B cell (primary cell): ENCODE measurements at regions not wholly inside any gene's neighbourhood (a gene's known extent, or its start where the extent isn't known, plus 50 kb on each side); places are given as distances from the start of the nearest gene placed in this dataset.

Source experiments
- ATAC-seq: fragments of 200-7000 bp; cut with Tn5 transposase; one replicate; pipeline ENCODE4 v1.10.0; 2021; ENCODE audit warnings: low read depth, mild to moderate bottlenecking, moderate number of reproducible peaks, moderate library complexity
- CTCF ChIA-PET: fragments of 350-600 bp; sonication (Branson Sonifier 250); formaldehyde crosslinking; loops from one replicate; lab custom pipeline; 2021; ENCODE audit warnings: antibody characterized with exemption, inconsistent platforms; lab: Charles Lee
- POLR2A ChIA-PET: fragments of 350-600 bp; sonication (Branson Sonifier 250); formaldehyde crosslinking; loops from one replicate; lab custom pipeline; 2021; ENCODE audit warnings: antibody characterized with exemption; lab: Charles Lee
- DNase-seq: peaks from one replicate; pipeline ENCODE4 v3.0.0; 2013
- H2AFZ ChIP-seq: 2 replicates; pipeline ENCODE4 v1.6.1; 2012; ENCODE audit warnings: mild to moderate bottlenecking, low read depth, low read length; ENCODE audit not compliant: insufficient read depth, poor library complexity, severe bottlenecking
- H3K27ac ChIP-seq, 2 donors: 1 replicate in 1 of 2; 2 replicates in 1 of 2; pipeline ENCODE4 v1.5.1; 2012 to 2013; ENCODE audit warnings: low read length in 2 of 2, mild to moderate bottlenecking in 2 of 2, moderate library complexity in 1 of 2
- H3K27me3 ChIP-seq, 4 experiments: fragments of 200-600 bp in 1 of 4; sonication (generic) in 1 of 4; replicated peaks in 1 of 4; 1 replicate in 2 of 4; 2 replicates in 2 of 4; pipeline versions ENCODE4 v1.6.1 to v1.7.0; 2013 to 2016; ENCODE audit warnings: low read length in 3 of 4, mild to moderate bottlenecking in 2 of 4, mixed read lengths in 1 of 4, moderate library complexity in 1 of 4; ENCODE audit not compliant: insufficient read depth in 4 of 4, control insufficient read depth in 3 of 4; ENCODE audit errors: control extremely low read depth in 1 of 4
- H3K36me3 ChIP-seq, 2 experiments: replicated peaks in 1 of 2; 1 replicate in 1 of 2; 2 replicates in 1 of 2; pipeline versions ENCODE4 v1.6.1 to v1.7.1; 2013; ENCODE audit warnings: low read length in 1 of 2; ENCODE audit not compliant: insufficient read depth in 2 of 2, control insufficient read depth in 1 of 2; ENCODE audit errors: control extremely low read depth in 1 of 2, extremely low read depth in 1 of 2
- H3K4me1 ChIP-seq, 2 donors: fragments of 200-600 bp in 1 of 2; sonication (generic) in 1 of 2; 1 replicate in 1 of 2; 2 replicates in 1 of 2; pipeline versions ENCODE4 v1.5.1 to v1.6.1; 2013 to 2017; ENCODE audit warnings: low read length in 2 of 2; ENCODE audit not compliant: control insufficient read depth in 2 of 2, insufficient read depth in 2 of 2
- H3K4me2 ChIP-seq: replicated peaks from 2 replicates; pipeline ENCODE3; 2012; ENCODE audit warnings: mild to moderate bottlenecking, low read depth, low read length; ENCODE audit not compliant: poor library complexity, severe bottlenecking
- H3K4me3 ChIP-seq, 5 experiments: fragments of 200-600 bp in 1 of 5; sonication (generic) in 1 of 5; 1 replicate in 3 of 5; 2 replicates in 2 of 5; pipeline versions ENCODE4 v1.5.1 to v1.7.0; 2011 to 2016; ENCODE audit warnings: low read length in 4 of 5, mild to moderate bottlenecking in 4 of 5, low read depth in 2 of 5, control low read depth in 1 of 5, moderate library complexity in 1 of 5; ENCODE audit not compliant: insufficient read depth in 1 of 5; ENCODE audit errors: control extremely low read depth in 1 of 5, extremely low read depth in 1 of 5
- H3K79me2 ChIP-seq: fragments of 200-600 bp; sonication (generic); one replicate; pipeline ENCODE4 v1.6.0; 2016; ENCODE audit warnings: low read length; ENCODE audit not compliant: control insufficient read depth, insufficient read depth
- H3K9ac ChIP-seq: fragments of 200-600 bp; sonication (generic); 2 replicates; pipeline ENCODE4 v1.6.1; 2017; ENCODE audit warnings: mild to moderate bottlenecking, low read length, moderate library complexity
- H3K9me3 ChIP-seq, 3 donors: one replicate each; pipeline versions ENCODE4 v1.6.1 to v1.7.1; 2013; ENCODE audit warnings: low read length in 2 of 3; ENCODE audit not compliant: control insufficient read depth in 2 of 3, insufficient read depth in 1 of 3; ENCODE audit errors: control extremely low read depth in 1 of 3
- H4K20me1 ChIP-seq: 2 replicates; pipeline ENCODE4 v1.6.0; 2012; ENCODE audit warnings: mild to moderate bottlenecking, low read length; ENCODE audit not compliant: insufficient read depth, control insufficient read depth, poor library complexity, severe bottlenecking
- H3K27ac Mint-ChIP-seq: one replicate; pipeline ENCODE4 v1.8.0; 2021; ENCODE audit warnings: mixed read lengths
- H3K27me3 Mint-ChIP-seq: one replicate; pipeline ENCODE4 v1.8.0; 2021; ENCODE audit warnings: mixed read lengths
- H3K4me1 Mint-ChIP-seq: one replicate; pipeline ENCODE4 v1.8.0; 2021; ENCODE audit warnings: mixed read lengths
- H3K4me3 Mint-ChIP-seq: one replicate; pipeline ENCODE4 v1.8.0; 2021; ENCODE audit warnings: mixed read lengths
- H3K9me3 Mint-ChIP-seq: one replicate; pipeline ENCODE4 v1.8.0; 2022; ENCODE audit warnings: mixed read lengths; ENCODE audit not compliant: insufficient read depth
- CTCF ChIP-seq: fragments of 200-600 bp; IDR thresholded peaks from one replicate; pipeline ENCODE4 v1.8.0; 2022; ENCODE audit warnings: antibody characterized with exemption, mild to moderate bottlenecking
- EZH2 ChIP-seq: IDR thresholded peaks from 2 replicates; pipeline ENCODE4 v1.6.1; 2012; ENCODE audit warnings: borderline replicate concordance, low read depth, mild to moderate bottlenecking, moderate library complexity, low read length; ENCODE audit not compliant: insufficient read depth, poor library complexity, severe bottlenecking
- WGBS: methylation state at CpG from one replicate; pipeline ENCODE4 v1.1.5; 2013; ENCODE audit warnings: missing lambda C conversion rate; ENCODE audit not compliant: insufficient coverage; 5-methylcytosine and 5-hydroxymethylcytosine counted together
- intact Hi-C: fragments of 100-400 bp; cut with micrococcal nuclease; formaldehyde crosslinking; loops from one replicate; pipeline ENCODE4 v1.10.0; 2022

GRCh38 chr13:75978818-75979217 lies 342.7 kb downstream of the LMO7 start:
- H3K4me2 ChIP-seq: no peak overlapping the region
- H3K27me3 Mint-ChIP-seq: no peaks in the 10 kb centered on the region
- no peak overlapping the region for H3K4me3 ChIP-seq
- H3K27ac ChIP-seq: no peak overlapping the region
- intact Hi-C loops: no loop called here
- no peak overlapping the region for H3K4me3 Mint-ChIP-seq
- H3K4me1 ChIP-seq: no peaks in the 10 kb centered on the region
- ChIA-PET POLR2A (no interaction called here), CTCF (no interaction called here)
- no peak overlapping the region for H2AFZ ChIP-seq
- TF ChIP-seq EZH2 (no peak), CTCF (no peak)
- no peaks in the 10 kb centered on the region for H4K20me1 ChIP-seq
- no peak overlapping the region for H3K27ac Mint-ChIP-seq
- no peak overlapping the region for H3K9ac ChIP-seq
- H3K36me3 ChIP-seq: no peaks in the 10 kb centered on the region
- no peak for DNase-seq
- no peaks in the 10 kb centered on the region for H3K27me3 ChIP-seq
- H3K4me1 Mint-ChIP-seq: no peaks in the 10 kb centered on the region
- H3K9me3 Mint-ChIP-seq: no peaks in the 10 kb centered on the region
- no peak for ATAC-seq
- no peaks in the 10 kb centered on the region for H3K9me3 ChIP-seq
- no peaks in the 10 kb centered on the region for H3K79me2 ChIP-seq

- H3K9ac ChIP-seq: no peak overlapping the region
- H3K9me3 Mint-ChIP-seq: no peaks in the 10 kb centered on the region
- CTCF ChIA-PET: no interaction called here
- no peaks in the 10 kb centered on the region for H4K20me1 ChIP-seq
- no peak overlapping the region for H3K4me2 ChIP-seq
- TF ChIP-seq CTCF: no peak
- TF ChIP-seq EZH2: no peak
- 90% methylated on average over 2 of the region's 4 CpGs for WGBS
- ATAC-seq (no peak), DNase-seq (no peak)
- no peak overlapping the region for H3K27ac ChIP-seq
- H3K4me1 Mint-ChIP-seq: no peaks in the 10 kb centered on the region
- peaks cover 11% of the 10 kb centered on the region for H3K27me3 Mint-ChIP-seq
- peaks cover 0 to 2% (median 0%) of the 10 kb centered on the region in 4 experiments for H3K27me3 ChIP-seq
- no peak overlapping the region for H3K4me3 ChIP-seq
- no peak overlapping the region for H2AFZ ChIP-seq
- no peak overlapping the region for H3K4me3 Mint-ChIP-seq
- no peaks in the 10 kb centered on the region for H3K4me1 ChIP-seq
- H3K9me3 ChIP-seq: no peaks in the 10 kb centered on the region
- no peaks in the 10 kb centered on the region for H3K79me2 ChIP-seq
- no peaks in the 10 kb centered on the region for H3K36me3 ChIP-seq
- POLR2A ChIA-PET: no interaction called here
- intact Hi-C loops: no loop called here
- no peak overlapping the region for H3K27ac Mint-ChIP-seq
Observed at GRCh38 chr13:75968103-75968838, 332.1 kb downstream of the LMO7 start.
